HepG2 (cell line): ENCODE measurements at regions not wholly inside any gene's neighbourhood (a gene's known extent, or its start where the extent isn't known, plus 50 kb on each side); places are given as distances from the start of the nearest gene placed in this dataset.

Experiments used
- BHLHE40 ChIP-seq: IDR thresholded peaks from 2 replicates; pipeline ENCODE4 v1.6.1; 2011; ENCODE audit warnings: low read length, improper control_type of control experiment
- CAMTA2 ChIP-seq: sonication (generic); formaldehyde crosslinking; IDR thresholded peaks from 2 replicates; pipeline ENCODE4 v1.4.0; 2020; ENCODE audit warnings: mild to moderate bottlenecking, missing genetic modification reagents, borderline replicate concordance
- ELF1 ChIP-seq: sonication (generic); formaldehyde crosslinking; IDR thresholded peaks from 2 replicates; pipeline ENCODE4 v1.4.0; 2020; ENCODE audit warnings: missing genetic modification reagents
- HOXA9 ChIP-seq: sonication (generic); formaldehyde crosslinking; IDR thresholded peaks from 2 replicates; pipeline ENCODE4 v1.8.1; 2022; ENCODE audit warnings: missing genetic modification reagents, mild to moderate bottlenecking, moderate library complexity, borderline replicate concordance
- KDM3A ChIP-seq: IDR thresholded peaks from 2 replicates; pipeline ENCODE4 v1.6.1; 2018; ENCODE audit warnings: low read depth, missing compliant biosample characterization
- MZF1 ChIP-seq: sonication (generic); formaldehyde crosslinking; IDR thresholded peaks from 2 replicates; pipeline ENCODE4 v1.8.1; 2023; ENCODE audit warnings: mild to moderate bottlenecking, missing genetic modification reagents, borderline replicate concordance
- NFAT5 ChIP-seq: sonication (generic); formaldehyde crosslinking; IDR thresholded peaks from 2 replicates; pipeline ENCODE4 v1.4.0; 2020; ENCODE audit warnings: missing genetic modification reagents
- POGZ ChIP-seq: sonication (generic); formaldehyde crosslinking; IDR thresholded peaks from 2 replicates; pipeline ENCODE4 v1.4.0; 2020; ENCODE audit warnings: mild to moderate bottlenecking, missing genetic modification reagents
- SOX5 ChIP-seq: IDR thresholded peaks from 2 replicates; pipeline ENCODE4 v1.6.1; 2016; ENCODE audit warnings: borderline replicate concordance
- TCF7 ChIP-seq: sonication (generic); IDR thresholded peaks from 2 replicates; pipeline ENCODE4 v1.6.1; 2016; ENCODE audit warnings: antibody characterized with exemption, low read depth
- TGIF2 ChIP-seq: IDR thresholded peaks from 2 replicates; pipeline ENCODE4 v1.6.1; 2016; ENCODE audit warnings: control low read depth, missing compliant biosample characterization
- U2AF1 ChIP-seq: fragments of 200-400 bp; formaldehyde crosslinking; optimal IDR thresholded peaks from 2 replicates; pipeline ENCODE3; 2017; ENCODE audit warnings: mild to moderate bottlenecking, low read depth, low read length
- ZNF138 ChIP-seq: sonication (generic); formaldehyde crosslinking; IDR thresholded peaks from 2 replicates; pipeline ENCODE4 v1.5.0; 2020; ENCODE audit warnings: mild to moderate bottlenecking, low read depth, missing genetic modification reagents
- ZNF263 ChIP-seq: sonication (generic); formaldehyde crosslinking; IDR thresholded peaks from 2 replicates; pipeline ENCODE4 v1.4.0; 2020; ENCODE audit warnings: missing genetic modification reagents
- ZNF317 ChIP-seq: sonication (generic); formaldehyde crosslinking; IDR thresholded peaks from 2 replicates; pipeline ENCODE4 v1.5.0; 2020; ENCODE audit warnings: mild to moderate bottlenecking, missing genetic modification reagents
- ZNF431 ChIP-seq: sonication (generic); formaldehyde crosslinking; IDR thresholded peaks from 2 replicates; pipeline ENCODE4 v1.9.0; 2022; ENCODE audit warnings: missing genetic modification reagents, low read depth, mild to moderate bottlenecking, borderline replicate concordance
- ZNF543 ChIP-seq: sonication (generic); formaldehyde crosslinking; IDR thresholded peaks from 2 replicates; pipeline ENCODE4 v1.4.0; 2020; ENCODE audit warnings: mild to moderate bottlenecking, missing genetic modification reagents
- ZNF652 ChIP-seq: IDR thresholded peaks from 2 replicates; pipeline ENCODE4 v1.6.1; 2016; ENCODE audit warnings: low read depth, borderline replicate concordance
- TF ChIP-seq, protein P1 (sequence below): sonication (generic); formaldehyde crosslinking; IDR thresholded peaks from 2 replicates; pipeline ENCODE4; 2020; ENCODE audit warnings: missing genetic modification reagents, mild to moderate bottlenecking, borderline replicate concordance
- TF ChIP-seq, protein P2 (sequence below): IDR thresholded peaks from 2 replicates; pipeline ENCODE4 v1.6.1; 2016; ENCODE audit warnings: missing compliant biosample characterization, missing genetic modification reagents, borderline replicate concordance

GRCh38 chr2:152242787-152243472 lies 67.4 kb upstream of the STAM2 start (continued):
- TF ChIP-seq, protein P1, sequence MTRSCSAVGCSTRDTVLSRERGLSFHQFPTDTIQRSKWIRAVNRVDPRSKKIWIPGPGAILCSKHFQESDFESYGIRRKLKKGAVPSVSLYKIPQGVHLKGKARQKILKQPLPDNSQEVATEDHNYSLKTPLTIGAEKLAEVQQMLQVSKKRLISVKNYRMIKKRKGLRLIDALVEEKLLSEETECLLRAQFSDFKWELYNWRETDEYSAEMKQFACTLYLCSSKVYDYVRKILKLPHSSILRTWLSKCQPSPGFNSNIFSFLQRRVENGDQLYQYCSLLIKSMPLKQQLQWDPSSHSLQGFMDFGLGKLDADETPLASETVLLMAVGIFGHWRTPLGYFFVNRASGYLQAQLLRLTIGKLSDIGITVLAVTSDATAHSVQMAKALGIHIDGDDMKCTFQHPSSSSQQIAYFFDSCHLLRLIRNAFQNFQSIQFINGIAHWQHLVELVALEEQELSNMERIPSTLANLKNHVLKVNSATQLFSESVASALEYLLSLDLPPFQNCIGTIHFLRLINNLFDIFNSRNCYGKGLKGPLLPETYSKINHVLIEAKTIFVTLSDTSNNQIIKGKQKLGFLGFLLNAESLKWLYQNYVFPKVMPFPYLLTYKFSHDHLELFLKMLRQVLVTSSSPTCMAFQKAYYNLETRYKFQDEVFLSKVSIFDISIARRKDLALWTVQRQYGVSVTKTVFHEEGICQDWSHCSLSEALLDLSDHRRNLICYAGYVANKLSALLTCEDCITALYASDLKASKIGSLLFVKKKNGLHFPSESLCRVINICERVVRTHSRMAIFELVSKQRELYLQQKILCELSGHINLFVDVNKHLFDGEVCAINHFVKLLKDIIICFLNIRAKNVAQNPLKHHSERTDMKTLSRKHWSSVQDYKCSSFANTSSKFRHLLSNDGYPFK (CRISPR knock-in tag): no peak
- no peak for TF ChIP-seq BHLHE40
- no peak for TF ChIP-seq ZNF317
- no peak for TF ChIP-seq ELF1 (CRISPR knock-in tag)
- no peak for TF ChIP-seq TCF7
- no peak for TF ChIP-seq ZNF543 (CRISPR knock-in tag)
- no peak for TF ChIP-seq HOXA9 (CRISPR knock-in tag)
- no peak for TF ChIP-seq CAMTA2
- no peak for TF ChIP-seq NFAT5
- TF ChIP-seq ZNF431 (CRISPR knock-in tag): no peak; the same call in none of the 2 replicates
- no peak for TF ChIP-seq TGIF2 (CRISPR knock-in tag)
- no peak for TF ChIP-seq U2AF1
- TF ChIP-seq SOX5 (CRISPR knock-in tag): peak; percentile 26; the same call in 1 of the 2 replicates
- TF ChIP-seq POGZ: peak; percentile 54; the same call in 1 of the 2 replicates
- TF ChIP-seq MZF1 (CRISPR knock-in tag): no peak
- no peak for TF ChIP-seq ZNF263 (CRISPR knock-in tag)
- TF ChIP-seq ZNF652 (CRISPR knock-in tag): peak; percentile 73; the same call in 1 of the 2 replicates
- TF ChIP-seq KDM3A (CRISPR knock-in tag): 0 out of 2 replicates have a peak, but pooled peaks have one; percentile 20
- TF ChIP-seq, protein P2, sequence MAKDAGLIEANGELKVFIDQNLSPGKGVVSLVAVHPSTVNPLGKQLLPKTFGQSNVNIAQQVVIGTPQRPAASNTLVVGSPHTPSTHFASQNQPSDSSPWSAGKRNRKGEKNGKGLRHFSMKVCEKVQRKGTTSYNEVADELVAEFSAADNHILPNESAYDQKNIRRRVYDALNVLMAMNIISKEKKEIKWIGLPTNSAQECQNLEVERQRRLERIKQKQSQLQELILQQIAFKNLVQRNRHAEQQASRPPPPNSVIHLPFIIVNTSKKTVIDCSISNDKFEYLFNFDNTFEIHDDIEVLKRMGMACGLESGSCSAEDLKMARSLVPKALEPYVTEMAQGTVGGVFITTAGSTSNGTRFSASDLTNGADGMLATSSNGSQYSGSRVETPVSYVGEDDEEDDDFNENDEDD: no peak; the same call in 1 of the 2 replicates
- no peak for TF ChIP-seq ZNF138 (CRISPR knock-in tag)
